ENCODE measurements at regions not wholly inside any gene's neighbourhood (a gene's known extent, or its start where the extent isn't known, plus 50 kb on each side); places are given as distances from the start of the nearest gene placed in this dataset.

DNA sequence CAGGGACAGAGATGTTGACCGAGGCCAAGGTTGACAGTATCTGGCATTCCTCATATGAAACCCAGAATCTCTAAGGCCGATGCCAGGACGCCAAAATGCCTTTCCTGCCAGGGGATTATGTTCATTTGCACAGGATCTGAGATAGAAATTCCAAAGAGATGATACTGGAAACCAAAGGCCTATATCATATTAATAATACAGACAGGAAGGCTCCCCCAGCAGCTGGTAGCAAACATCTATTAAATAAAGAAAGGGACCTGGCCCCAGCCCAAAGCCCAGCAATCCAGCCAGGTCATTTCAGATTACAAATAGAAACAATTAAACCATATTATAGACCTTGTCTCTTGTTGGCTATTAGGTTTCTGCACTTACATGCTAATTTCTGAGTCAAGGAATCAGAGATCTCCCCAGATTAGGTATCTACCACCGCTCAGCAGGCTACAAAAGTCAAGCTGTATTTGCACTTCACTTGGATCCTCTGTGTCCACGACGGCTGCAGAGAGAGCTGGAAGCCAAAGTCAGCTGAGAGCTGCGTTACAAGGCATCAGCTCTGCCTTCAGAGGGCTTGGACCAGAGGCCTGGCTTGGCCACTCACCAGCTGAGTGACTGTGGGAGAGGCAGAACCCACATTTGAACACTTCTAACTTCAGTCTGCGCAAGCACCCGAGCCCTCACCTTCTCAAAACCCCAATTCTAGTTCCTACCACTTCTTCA lies 269.3 kb upstream of the SIX2 start:
- no peak overlapping the region for H3K27ac ChIP-seq (ENCODE audit: low read depth in 1 of 2, low read length in 2 of 2)
- no peak overlapping the region for H3K4me3 ChIP-seq (ENCODE audit: low read depth in 1 of 3, low read length in 3 of 3)
- DNase-seq (ENCODE audit: low spot score): no peak
- H3K4me1 ChIP-seq (ENCODE audit: control insufficient read depth in 4 of 4, insufficient read depth in 4 of 4, low read length in 3 of 4): peaks cover 7 to 27% (median 16%) of the 10 kb centered on the region in 4 donors
- H3K9me3 ChIP-seq (ENCODE audit: control insufficient read depth in 4 of 4, low read length in 3 of 4): no peaks in the 10 kb centered on the region
- H3K9ac ChIP-seq (ENCODE audit: low read depth in 1 of 2, low read length in 2 of 2): no peak overlapping the region
- H3K36me3 ChIP-seq (ENCODE audit: control insufficient read depth in 4 of 4, insufficient read depth in 3 of 4, low read depth in 1 of 4, low read length in 3 of 4): no peaks in the 10 kb centered on the region
- TF ChIP-seq RXRA (IDR thresholded peaks at IDR 0.05) (no peak), SP1 (IDR thresholded peaks at IDR 0.05) (no peak), TAF1 (conservative IDR thresholded peaks at IDR 0.05) (no peak), NR2F2 (IDR thresholded peaks at IDR 0.05) (no peak)
- TF ChIP-seq, protein P1, sequence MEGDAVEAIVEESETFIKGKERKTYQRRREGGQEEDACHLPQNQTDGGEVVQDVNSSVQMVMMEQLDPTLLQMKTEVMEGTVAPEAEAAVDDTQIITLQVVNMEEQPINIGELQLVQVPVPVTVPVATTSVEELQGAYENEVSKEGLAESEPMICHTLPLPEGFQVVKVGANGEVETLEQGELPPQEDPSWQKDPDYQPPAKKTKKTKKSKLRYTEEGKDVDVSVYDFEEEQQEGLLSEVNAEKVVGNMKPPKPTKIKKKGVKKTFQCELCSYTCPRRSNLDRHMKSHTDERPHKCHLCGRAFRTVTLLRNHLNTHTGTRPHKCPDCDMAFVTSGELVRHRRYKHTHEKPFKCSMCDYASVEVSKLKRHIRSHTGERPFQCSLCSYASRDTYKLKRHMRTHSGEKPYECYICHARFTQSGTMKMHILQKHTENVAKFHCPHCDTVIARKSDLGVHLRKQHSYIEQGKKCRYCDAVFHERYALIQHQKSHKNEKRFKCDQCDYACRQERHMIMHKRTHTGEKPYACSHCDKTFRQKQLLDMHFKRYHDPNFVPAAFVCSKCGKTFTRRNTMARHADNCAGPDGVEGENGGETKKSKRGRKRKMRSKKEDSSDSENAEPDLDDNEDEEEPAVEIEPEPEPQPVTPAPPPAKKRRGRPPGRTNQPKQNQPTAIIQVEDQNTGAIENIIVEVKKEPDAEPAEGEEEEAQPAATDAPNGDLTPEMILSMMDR (IDR thresholded peaks at IDR 0.05; ENCODE audit: low read depth, low read length, missing input control): no peak
- TF ChIP-seq, protein P2, sequence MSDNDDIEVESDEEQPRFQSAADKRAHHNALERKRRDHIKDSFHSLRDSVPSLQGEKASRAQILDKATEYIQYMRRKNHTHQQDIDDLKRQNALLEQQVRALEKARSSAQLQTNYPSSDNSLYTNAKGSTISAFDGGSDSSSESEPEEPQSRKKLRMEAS (IDR thresholded peaks at IDR 0.05): no peak
- H3K27me3 ChIP-seq (ENCODE audit: control insufficient read depth in 4 of 4, insufficient read depth in 4 of 4, low read length in 3 of 4): no peaks in the 10 kb centered on the region
- WGBS: 74% methylated on average over 9 of the region's 9 CpGs

DNA sequence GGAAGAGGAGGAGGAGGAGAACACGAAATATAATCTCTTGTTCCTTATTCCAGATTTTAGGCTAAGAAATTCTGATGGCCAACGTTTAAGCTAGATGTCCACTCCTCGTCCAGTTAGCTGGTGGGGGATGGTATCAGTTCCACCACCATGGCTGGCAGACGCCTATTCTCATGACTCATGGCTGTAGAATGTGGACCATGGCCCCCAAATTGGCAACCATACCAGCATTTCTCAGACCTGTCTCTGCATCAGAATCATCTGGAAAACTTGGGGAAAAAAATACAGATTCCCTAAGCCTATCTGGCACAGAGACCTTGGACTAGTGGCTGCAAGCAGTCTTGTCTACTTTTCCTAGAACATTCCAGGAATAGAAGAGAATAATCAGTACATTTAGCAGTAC lies 267.7 kb upstream of the SIX2 start:
- H3K36me3 ChIP-seq (ENCODE audit: control insufficient read depth in 4 of 4, insufficient read depth in 3 of 4, low read depth in 1 of 4, low read length in 3 of 4): no peaks in the 10 kb centered on the region
- TF ChIP-seq TAF1 (conservative IDR thresholded peaks at IDR 0.05) (no peak), EGR1 (IDR thresholded peaks at IDR 0.05; ENCODE audit: low read depth in 2 of 2) (no peak), FOXA2 (IDR thresholded peaks at IDR 0.05) (no peak), RXRA (IDR thresholded peaks at IDR 0.05) (peak in 1 of 2 donors; percentile 11), JUND (IDR thresholded peaks at IDR 0.05) (peak; percentile 12 to 86), SP1 (IDR thresholded peaks at IDR 0.05) (no peak), GABPA (IDR thresholded peaks at IDR 0.05 in 1 of 2, conservative IDR thresholded peaks at IDR 0.05 in 1 of 2) (no peak), NR2F2 (IDR thresholded peaks at IDR 0.05) (no peak), HNF4A (conservative IDR thresholded peaks at IDR 0.05) (peak in 1 of 2 donors; percentile 63)
- TF ChIP-seq, protein P3, sequence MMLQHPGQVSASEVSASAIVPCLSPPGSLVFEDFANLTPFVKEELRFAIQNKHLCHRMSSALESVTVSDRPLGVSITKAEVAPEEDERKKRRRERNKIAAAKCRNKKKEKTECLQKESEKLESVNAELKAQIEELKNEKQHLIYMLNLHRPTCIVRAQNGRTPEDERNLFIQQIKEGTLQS (IDR thresholded peaks at IDR 0.05): no peak
- TF ChIP-seq, protein P1 (IDR thresholded peaks at IDR 0.05; ENCODE audit: low read depth, low read length, missing input control): no peak
- TF ChIP-seq, protein P2 (IDR thresholded peaks at IDR 0.05): no peak
- no peak overlapping the region for H3K4me3 ChIP-seq (ENCODE audit: low read depth in 1 of 3, low read length in 3 of 3)
- no peaks in the 10 kb centered on the region for H3K9me3 ChIP-seq (ENCODE audit: control insufficient read depth in 4 of 4, low read length in 3 of 4)
- no peaks in the 10 kb centered on the region for H3K27me3 ChIP-seq (ENCODE audit: control insufficient read depth in 4 of 4, insufficient read depth in 4 of 4, low read length in 3 of 4)
- H3K9ac ChIP-seq (ENCODE audit: low read depth in 1 of 2, low read length in 2 of 2): no peak overlapping the region
- WGBS: 65% methylated on average over 4 of the region's 4 CpGs
- peaks cover 9 to 39% (median 28%) of the 10 kb centered on the region in 4 donors for H3K4me1 ChIP-seq (ENCODE audit: control insufficient read depth in 4 of 4, insufficient read depth in 4 of 4, low read length in 3 of 4)
- H3K27ac ChIP-seq (ENCODE audit: low read depth in 1 of 2, low read length in 2 of 2): no peak overlapping the region
- no peak for DNase-seq (ENCODE audit: low spot score)
